ENCODE measurements at regions not wholly inside any gene's neighbourhood (a gene's known extent, or its start where the extent isn't known, plus 50 kb on each side); places are given as distances from the start of the nearest gene placed in this dataset.
"Not testable (repeated sequence)": the region's sequence is repeated elsewhere in the genome, so short reads cannot be mapped to it uniquely, and the experiment has no call there.

- no peak for DNase-seq (ENCODE audit: low read depth in 2 of 2)
Observed at GRCh38 chr2:83386549-83386948, 1072.5 kb downstream of the SUCLG1 start.

GRCh38 chr2:83378921-83379320, 1080.2 kb downstream of the SUCLG1 start:
- DNase-seq (ENCODE audit: low read depth in 2 of 2), result no peak

GRCh38 chr2:83376731-83377130, 1082.3 kb downstream of the SUCLG1 start:
- DNase-seq (ENCODE audit: low read depth in 2 of 2), result no peak

- DNase-seq (ENCODE audit: low read depth in 2 of 2), result no peak
Observed at GRCh38 chr2:83370419-83370762, 1088.7 kb downstream of the SUCLG1 start.

GRCh38 chr2:83369601-83370418, 1089.3 kb downstream of the SUCLG1 start:
- no peak for DNase-seq (ENCODE audit: low read depth in 2 of 2)

- no peak for DNase-seq (ENCODE audit: low read depth in 2 of 2)
Observed at GRCh38 chr2:83368916-83369315, 1090.2 kb downstream of the SUCLG1 start.

GRCh38 chr2:83368461-83368860, 1090.6 kb downstream of the SUCLG1 start:
- DNase-seq (ENCODE audit: low read depth in 2 of 2), result no peak

- DNase-seq (ENCODE audit: low read depth in 2 of 2), result no peak
Observed at GRCh38 chr2:83365476-83365875, 1093.6 kb downstream of the SUCLG1 start.

- DNase-seq (ENCODE audit: low read depth in 2 of 2), result no peak
Observed at GRCh38 chr2:83364264-83364663, 1094.8 kb downstream of the SUCLG1 start.

GRCh38 chr2:83363138-83363537, 1095.9 kb downstream of the SUCLG1 start:
- not testable (repeated sequence) for DNase-seq (ENCODE audit: low read depth in 2 of 2)

GRCh38 chr2:83359336-83359735, 1099.7 kb downstream of the SUCLG1 start:
- DNase-seq (ENCODE audit: low read depth in 2 of 2), result no peak

- DNase-seq (ENCODE audit: low read depth in 2 of 2), result no peak
Observed at GRCh38 chr2:83342860-83343329, 1116.2 kb downstream of the SUCLG1 start.

- no peak for DNase-seq (ENCODE audit: low read depth in 2 of 2)
Observed at GRCh38 chr2:83340424-83340823, 1118.7 kb downstream of the SUCLG1 start.

GRCh38 chr2:83339942-83340341, 1119.1 kb downstream of the SUCLG1 start:
- DNase-seq (ENCODE audit: low read depth in 2 of 2), result not testable (repeated sequence)

GRCh38 chr2:83331810-83332209, 1127.3 kb downstream of the SUCLG1 start:
- no peak for DNase-seq (ENCODE audit: low read depth in 2 of 2)

- DNase-seq (ENCODE audit: low read depth in 2 of 2), result no peak
Observed at GRCh38 chr2:83323038-83323437, 1136.0 kb downstream of the SUCLG1 start.

GRCh38 chr2:83320053-83320452, 1139.0 kb downstream of the SUCLG1 start:
- DNase-seq (ENCODE audit: low read depth in 2 of 2), result no peak

GRCh38 chr2:83305758-83306378, 1153.2 kb downstream of the SUCLG1 start:
- no peak for DNase-seq (ENCODE audit: low read depth in 2 of 2)

- DNase-seq (ENCODE audit: low read depth in 2 of 2), result no peak
Observed at GRCh38 chr2:83291083-83291482, 1168.0 kb downstream of the SUCLG1 start.

- no peak for DNase-seq (ENCODE audit: low read depth in 2 of 2)
Observed at GRCh38 chr2:83282841-83283240, 1176.2 kb downstream of the SUCLG1 start.

GRCh38 chr2:83282043-83282795, 1176.9 kb downstream of the SUCLG1 start:
- no peak for DNase-seq (ENCODE audit: low read depth in 2 of 2)

- no peak for DNase-seq (ENCODE audit: low read depth in 2 of 2)
Observed at GRCh38 chr2:83280391-83280790, 1178.7 kb downstream of the SUCLG1 start.

GRCh38 chr2:83273322-83273721, 1185.8 kb downstream of the SUCLG1 start:
- no peak for DNase-seq (ENCODE audit: low read depth in 2 of 2)

Measured in stimulated activated CD8-positive, alpha-beta memory T cell treated with anti-CD3 and anti-CD28 coated beads, Interleukin-7, amount 100 ng/mL, for 4 hours (primary cell).